OCI-LY1 (cell line): ENCODE measurements at regions not wholly inside any gene's neighbourhood (a gene's known extent, or its start where the extent isn't known, plus 50 kb on each side); places are given as distances from the start of the nearest gene placed in this dataset.
"Not testable (repeated sequence)": the region's sequence is repeated elsewhere in the genome, so short reads cannot be mapped to it uniquely, and the experiment has no call there.

Experiments
- H2AFZ ChIP-seq: fragments of 200-600 bp; sonication (generic), shearing (Covaris generic); 2 replicates; pipeline ENCODE4 v1.6.0; 2014; ENCODE audit warnings: antibody characterized with exemption, mild to moderate bottlenecking, low read length
- H3F3A ChIP-seq: fragments of 200-600 bp; sonication (generic), shearing (Covaris generic); 2 replicates; pipeline ENCODE4 v1.6.0; 2014; ENCODE audit warnings: mild to moderate bottlenecking, antibody characterized with exemption, low read length, moderate library complexity; ENCODE audit not compliant: insufficient read depth
- H3K27ac ChIP-seq: fragments of 200-600 bp; sonication (generic); 2 replicates; pipeline ENCODE4 v1.5.1; 2014; ENCODE audit warnings: low read length, mixed run types, mild to moderate bottlenecking, low read depth; ENCODE audit not compliant: poor library complexity, severe bottlenecking
- H3K27me3 ChIP-seq: fragments of 200-600 bp; sonication (generic); 2 replicates; pipeline ENCODE4 v1.6.0; 2014; ENCODE audit warnings: antibody characterized with exemption, mild to moderate bottlenecking, low read length, moderate library complexity; ENCODE audit not compliant: insufficient read depth
- H3K36me3 ChIP-seq: fragments of 200-600 bp; sonication (generic); 2 replicates; pipeline ENCODE4 v1.6.1; 2014; ENCODE audit warnings: mild to moderate bottlenecking, antibody characterized with exemption, low read length, moderate library complexity, mixed read lengths; ENCODE audit not compliant: insufficient read depth
- H3K4me1 ChIP-seq: fragments of 200-600 bp; sonication (generic); 2 replicates; pipeline ENCODE4 v1.5.1; 2014; ENCODE audit warnings: mild to moderate bottlenecking, low read length, moderate library complexity; ENCODE audit not compliant: insufficient read depth, severe bottlenecking
- H3K4me2 ChIP-seq: fragments of 200-600 bp; sonication (generic), shearing (Covaris generic); 2 replicates; pipeline ENCODE4 v1.6.1; 2014; ENCODE audit warnings: low read length
- H3K4me3 ChIP-seq: fragments of 200-600 bp; sonication (generic); 2 replicates; pipeline ENCODE4 v1.5.1; 2014; ENCODE audit warnings: low read length, low read depth, mild to moderate bottlenecking, mixed read lengths; ENCODE audit not compliant: poor library complexity, severe bottlenecking
- H3K79me2 ChIP-seq: fragments of 200-600 bp; shearing (Covaris generic); 2 replicates; pipeline ENCODE4 v1.6.1; 2016; ENCODE audit warnings: mixed run types, low read length, mixed read lengths; ENCODE audit not compliant: insufficient read depth
- H3K9ac ChIP-seq: fragments of 200-600 bp; sonication (generic), shearing (Covaris generic); 2 replicates; pipeline ENCODE4 v1.6.1; 2014; ENCODE audit warnings: mild to moderate bottlenecking, low read length, mixed read lengths
- H3K9me2 ChIP-seq: fragments of 200-600 bp; sonication (generic), shearing (Covaris generic); 2 replicates; pipeline ENCODE4 v1.6.1; 2014; ENCODE audit warnings: low read depth, mild to moderate bottlenecking, low read length, mixed read lengths
- H3K9me3 ChIP-seq: fragments of 200-600 bp; shearing (Covaris generic); 2 replicates; pipeline ENCODE4 v1.6.1; 2014; ENCODE audit warnings: low read length, mixed read lengths
- H4K20me1 ChIP-seq: fragments of 200-600 bp; sonication (generic), shearing (Covaris generic); 2 replicates; pipeline ENCODE4 v1.6.0; 2016; ENCODE audit warnings: mild to moderate bottlenecking, low read length; ENCODE audit not compliant: insufficient read depth
- EZH2 ChIP-seq: fragments of 200-600 bp; sonication (generic), shearing (Covaris generic); IDR thresholded peaks from 2 replicates; pipeline ENCODE4 v1.8.0; 2017; ENCODE audit warnings: borderline replicate concordance, mixed run types, mild to moderate bottlenecking, antibody characterized with exemption, low read length, moderate library complexity, mixed read lengths
- TF ChIP-seq, protein P1 (sequence below): fragments of 200-600 bp; sonication (generic), shearing (Covaris generic); IDR thresholded peaks from 2 replicates; pipeline ENCODE4 v1.5.1; 2017; ENCODE audit warnings: mild to moderate bottlenecking, antibody characterized with exemption, low read length, moderate library complexity, mixed read lengths

DNA sequence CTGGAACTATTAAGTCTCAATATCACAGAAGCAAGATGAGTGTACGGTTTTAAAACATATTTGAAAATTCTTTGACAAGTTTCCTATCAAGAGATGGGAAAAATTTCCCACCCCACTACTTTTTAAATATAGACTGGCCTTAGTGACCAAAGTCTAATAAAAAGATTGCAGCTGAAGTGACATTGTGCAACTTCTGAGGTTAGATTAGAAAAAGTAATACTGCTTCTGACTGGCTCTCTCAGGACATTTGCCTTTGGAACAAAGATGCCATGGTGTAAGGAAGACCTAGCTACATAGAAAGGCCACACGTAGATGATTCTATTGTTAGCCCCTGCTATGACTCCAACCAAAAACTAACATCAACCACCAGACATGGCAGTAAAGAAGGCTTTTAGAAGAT, 138.7 kb upstream of the FAM47C start:
- no peaks in the 10 kb centered on the region for H3K36me3 ChIP-seq
- H3K4me3 ChIP-seq, result no peak overlapping the region
- H4K20me1 ChIP-seq, result no peaks in the 10 kb centered on the region
- no peaks in the 10 kb centered on the region for H3F3A ChIP-seq
- no peak overlapping the region for H2AFZ ChIP-seq
- H3K27me3 ChIP-seq, result no peaks in the 10 kb centered on the region
- no peaks in the 10 kb centered on the region for H3K79me2 ChIP-seq
- TF ChIP-seq, protein P1, sequence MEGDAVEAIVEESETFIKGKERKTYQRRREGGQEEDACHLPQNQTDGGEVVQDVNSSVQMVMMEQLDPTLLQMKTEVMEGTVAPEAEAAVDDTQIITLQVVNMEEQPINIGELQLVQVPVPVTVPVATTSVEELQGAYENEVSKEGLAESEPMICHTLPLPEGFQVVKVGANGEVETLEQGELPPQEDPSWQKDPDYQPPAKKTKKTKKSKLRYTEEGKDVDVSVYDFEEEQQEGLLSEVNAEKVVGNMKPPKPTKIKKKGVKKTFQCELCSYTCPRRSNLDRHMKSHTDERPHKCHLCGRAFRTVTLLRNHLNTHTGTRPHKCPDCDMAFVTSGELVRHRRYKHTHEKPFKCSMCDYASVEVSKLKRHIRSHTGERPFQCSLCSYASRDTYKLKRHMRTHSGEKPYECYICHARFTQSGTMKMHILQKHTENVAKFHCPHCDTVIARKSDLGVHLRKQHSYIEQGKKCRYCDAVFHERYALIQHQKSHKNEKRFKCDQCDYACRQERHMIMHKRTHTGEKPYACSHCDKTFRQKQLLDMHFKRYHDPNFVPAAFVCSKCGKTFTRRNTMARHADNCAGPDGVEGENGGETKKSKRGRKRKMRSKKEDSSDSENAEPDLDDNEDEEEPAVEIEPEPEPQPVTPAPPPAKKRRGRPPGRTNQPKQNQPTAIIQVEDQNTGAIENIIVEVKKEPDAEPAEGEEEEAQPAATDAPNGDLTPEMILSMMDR, result no peak
- TF ChIP-seq EZH2, result no peak
- H3K27ac ChIP-seq, result no peak overlapping the region
- no peak overlapping the region for H3K4me2 ChIP-seq
- no peaks in the 10 kb centered on the region for H3K9me2 ChIP-seq
- H3K9me3 ChIP-seq, result no peaks in the 10 kb centered on the region
- no peak overlapping the region for H3K9ac ChIP-seq
- H3K4me1 ChIP-seq, result no peaks in the 10 kb centered on the region

DNA sequence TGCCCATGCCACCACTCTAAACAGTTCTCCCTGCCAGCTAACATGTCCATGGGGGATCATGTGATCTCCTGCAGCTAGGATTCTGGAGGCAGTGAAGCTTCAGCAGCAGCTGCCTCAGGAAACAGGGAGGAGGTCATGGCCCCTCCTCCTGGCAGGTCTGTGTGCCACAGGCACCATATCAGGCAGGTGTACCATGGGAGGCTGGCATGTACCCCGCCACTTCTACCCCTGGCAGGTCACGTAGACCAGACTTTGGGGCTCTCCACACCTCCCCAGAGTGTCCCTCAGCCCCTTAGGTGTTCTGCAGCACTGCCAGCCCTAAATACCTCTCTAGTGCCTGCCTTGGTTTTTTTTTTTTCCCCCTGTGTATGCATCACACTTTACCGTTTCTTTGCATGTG, 110.5 kb upstream of the FAM47C start:
- Histone ChIP-seq H4K20me1 (no peaks in the 10 kb centered on the region), H3K4me3 (no peak overlapping the region), H3K9ac (no peak overlapping the region), H3K4me1 (no peaks in the 10 kb centered on the region), H2AFZ (no peak overlapping the region), H3K4me2 (no peak overlapping the region), H3K9me3 (no peaks in the 10 kb centered on the region), H3K27ac (no peak overlapping the region), H3K79me2 (no peaks in the 10 kb centered on the region), H3K27me3 (no peaks in the 10 kb centered on the region), H3F3A (no peaks in the 10 kb centered on the region), H3K9me2 (no peaks in the 10 kb centered on the region), H3K36me3 (no peaks in the 10 kb centered on the region)
- TF ChIP-seq EZH2, result no peak
- TF ChIP-seq, protein P1, result no peak

DNA sequence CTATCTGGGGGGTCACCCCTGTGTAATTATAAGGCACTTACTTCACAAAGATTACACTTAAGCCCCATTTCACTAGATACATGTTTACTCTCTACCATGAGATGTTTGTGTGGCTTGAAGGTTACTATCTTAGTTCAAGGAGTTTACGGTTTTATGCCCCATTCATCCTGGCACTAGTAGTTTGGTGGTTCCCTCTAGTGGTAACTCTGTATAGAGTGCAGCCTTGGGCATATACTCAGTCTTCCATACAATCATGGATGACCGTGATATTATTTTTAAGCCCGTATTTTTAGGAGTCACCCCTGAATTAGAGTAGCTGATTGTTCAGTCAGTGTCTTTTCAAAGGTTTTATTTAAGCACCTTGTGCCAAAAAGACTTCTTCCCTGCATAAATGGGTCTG, 109.9 kb upstream of the FAM47C start:
- H3K27me3 ChIP-seq, result no peaks in the 10 kb centered on the region
- H4K20me1 ChIP-seq, result no peaks in the 10 kb centered on the region
- H3K36me3 ChIP-seq, result no peaks in the 10 kb centered on the region
- H3K4me3 ChIP-seq, result no peak overlapping the region
- H2AFZ ChIP-seq, result no peak overlapping the region
- TF ChIP-seq EZH2, result no peak
- TF ChIP-seq, protein P1, result peak; percentile 47
- H3K4me2 ChIP-seq, result no peak overlapping the region
- H3K9me3 ChIP-seq, result no peaks in the 10 kb centered on the region
- H3F3A ChIP-seq, result no peaks in the 10 kb centered on the region
- H3K79me2 ChIP-seq, result no peaks in the 10 kb centered on the region
- no peaks in the 10 kb centered on the region for H3K9me2 ChIP-seq
- no peak overlapping the region for H3K9ac ChIP-seq
- no peaks in the 10 kb centered on the region for H3K4me1 ChIP-seq
- no peak overlapping the region for H3K27ac ChIP-seq

DNA sequence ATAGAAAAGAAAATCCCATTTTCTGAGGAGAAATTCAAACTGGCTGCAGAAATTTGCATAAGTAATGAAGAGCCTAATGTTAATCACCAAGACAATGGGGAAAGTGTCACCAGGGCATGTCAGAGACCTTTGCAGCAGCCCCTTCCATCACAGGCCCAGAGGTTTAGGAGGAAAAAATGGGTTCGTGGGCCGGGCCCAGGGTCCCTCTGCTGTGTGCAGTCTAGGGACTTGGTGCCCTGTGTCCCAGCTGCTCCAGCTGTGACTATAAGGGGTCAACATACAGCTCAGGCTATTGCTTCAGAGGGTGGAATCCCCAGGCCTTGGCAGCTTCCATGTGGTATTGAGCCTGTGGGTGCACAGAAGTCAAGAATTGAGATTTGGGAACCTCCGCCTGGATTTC, 103.6 kb upstream of the FAM47C start:
- H3K9ac ChIP-seq, H3K27me3 ChIP-seq, H3K36me3 ChIP-seq, H3K4me1 ChIP-seq, H3K4me2 ChIP-seq, H3K9me2 ChIP-seq, H3K27ac ChIP-seq, H4K20me1 ChIP-seq, H3K9me3 ChIP-seq, H3K4me3 ChIP-seq, H2AFZ ChIP-seq, H3K79me2 ChIP-seq, H3F3A ChIP-seq: not testable (repeated sequence)
